Progenitor cell of endocrine pancreas (in vitro differentiated cells): ENCODE measurements at regions not wholly inside any gene's neighbourhood (a gene's known extent, or its start where the extent isn't known, plus 50 kb on each side); places are given as distances from the start of the nearest gene placed in this dataset.

ENCODE experiments used
- DNase-seq: peaks from one replicate; pipeline ENCODE4 v3.0.0; 2021; ENCODE audit warnings: low spot score; ENCODE audit not compliant: unreplicated experiment
- H3K27ac Mint-ChIP-seq: 2 replicates; pipeline ENCODE4 v1.8.0; 2021; ENCODE audit warnings: mild to moderate bottlenecking, moderate library complexity, mixed read lengths
- H3K27me3 Mint-ChIP-seq: 2 replicates; pipeline ENCODE4 v1.8.0; 2021; ENCODE audit warnings: mixed read lengths
- H3K36me3 Mint-ChIP-seq: 2 replicates; pipeline ENCODE4 v1.8.0; 2022; ENCODE audit warnings: mixed read lengths; ENCODE audit not compliant: insufficient read depth
- H3K4me1 Mint-ChIP-seq: 2 replicates; pipeline ENCODE4 v1.8.0; 2021; ENCODE audit warnings: low read depth, mixed read lengths
- H3K4me3 Mint-ChIP-seq: 2 replicates; pipeline ENCODE4 v1.8.0; 2021; ENCODE audit warnings: low read depth, mild to moderate bottlenecking, moderate library complexity, mixed read lengths
- H3K9me3 Mint-ChIP-seq: 2 replicates; pipeline ENCODE4 v1.8.0; 2021; ENCODE audit warnings: low read depth, mixed read lengths
- CTCF ChIP-seq: fragments of 200-600 bp; sonication (generic); IDR thresholded peaks from one replicate; pipeline ENCODE4 v1.5.0; 2021; ENCODE audit warnings: antibody characterized with exemption, mild to moderate bottlenecking; ENCODE audit not compliant: unreplicated experiment

- Mint-ChIP-seq H3K27me3 (no peaks in the 10 kb centered on the region), H3K27ac (no peak overlapping the region)
- DNase-seq, result no peak
Observed at GRCh38 chr6:167719920-167720319, 106.8 kb upstream of the AFDN start.

GRCh38 chr6:167720456-167721285 is 106.0 kb upstream of the AFDN start:
- Mint-ChIP-seq H3K4me3 (no peak overlapping the region), H3K9me3 (peaks cover 3% of the 10 kb centered on the region), H3K27ac (no peak overlapping the region), H3K27me3 (no peaks in the 10 kb centered on the region), H3K36me3 (no peaks in the 10 kb centered on the region), H3K4me1 (no peaks in the 10 kb centered on the region)
- TF ChIP-seq CTCF, result no peak
- DNase-seq, result no peak

More at GRCh38 chr6:167719920-167720319, 106.8 kb upstream of the AFDN start:
- peaks cover 3% of the 10 kb centered on the region for H3K9me3 Mint-ChIP-seq
- TF ChIP-seq CTCF, result no peak
- H3K36me3 Mint-ChIP-seq, result no peaks in the 10 kb centered on the region
- H3K4me3 Mint-ChIP-seq, result no peak overlapping the region
- H3K4me1 Mint-ChIP-seq, result no peaks in the 10 kb centered on the region

- no peak overlapping the region for H3K4me3 Mint-ChIP-seq
- no peaks in the 10 kb centered on the region for H3K4me1 Mint-ChIP-seq
- H3K27me3 Mint-ChIP-seq, result no peaks in the 10 kb centered on the region
- no peaks in the 10 kb centered on the region for H3K36me3 Mint-ChIP-seq
- H3K9me3 Mint-ChIP-seq, result peaks cover 3% of the 10 kb centered on the region
- no peak for DNase-seq
- no peak overlapping the region for H3K27ac Mint-ChIP-seq
- no peak for TF ChIP-seq CTCF
Observed at GRCh38 chr6:167721291-167721690, 105.4 kb upstream of the AFDN start.

GRCh38 chr6:167722634-167723309 is 103.9 kb upstream of the AFDN start:
- no peak overlapping the region for H3K27ac Mint-ChIP-seq
- no peaks in the 10 kb centered on the region for H3K4me1 Mint-ChIP-seq
- H3K36me3 Mint-ChIP-seq, result no peaks in the 10 kb centered on the region
- peaks cover 3% of the 10 kb centered on the region for H3K9me3 Mint-ChIP-seq
- DNase-seq, result no peak
- TF ChIP-seq CTCF, result no peak
- no peaks in the 10 kb centered on the region for H3K27me3 Mint-ChIP-seq
- H3K4me3 Mint-ChIP-seq, result no peak overlapping the region

GRCh38 chr6:167726043-167726621 is 100.6 kb upstream of the AFDN start:
- no peak overlapping the region for H3K27ac Mint-ChIP-seq
- no peaks in the 10 kb centered on the region for H3K4me1 Mint-ChIP-seq
- H3K9me3 Mint-ChIP-seq, result peaks cover 3% of the 10 kb centered on the region
- no peaks in the 10 kb centered on the region for H3K36me3 Mint-ChIP-seq
- H3K4me3 Mint-ChIP-seq, result no peak overlapping the region
- TF ChIP-seq CTCF, result no peak
- no peaks in the 10 kb centered on the region for H3K27me3 Mint-ChIP-seq
- DNase-seq, result no peak
